Right lobe of liver (tissue), 6 donors: ENCODE measurements at regions not wholly inside any gene's neighbourhood (a gene's known extent, or its start where the extent isn't known, plus 50 kb on each side); places are given as distances from the start of the nearest gene placed in this dataset.

ENCODE experiments used
- ATAC-seq, 4 donors: fragments of 200-7000 bp; cut with Tn5 transposase; one replicate each; pipeline ENCODE4 v1.9.1; 2020; ENCODE audit warnings: mild to moderate bottlenecking in 4 of 4, moderate library complexity in 4 of 4
- DNase-seq, 3 donors: peaks; one replicate each; pipeline ENCODE4 v3.0.0-alpha.2; 2020
- H3K27ac ChIP-seq, 3 donors: fragments of 200-600 bp; one replicate each; pipeline ENCODE4 v1.8.0; 2022
- H3K27me3 ChIP-seq, 2 donors: fragments of 200-600 bp; one replicate each; pipeline ENCODE4 v1.8.0; 2022
- H3K36me3 ChIP-seq, 4 donors: fragments of 200-600 bp; sonication (generic) in 1 of 4; one replicate each; pipeline versions ENCODE4 v1.5.1 to v1.8.0; 2017 to 2022; ENCODE audit warnings: control low read depth in 1 of 4
- H3K4me1 ChIP-seq, 4 donors: fragments of 200-600 bp; sonication (generic) in 1 of 4; one replicate each; pipeline versions ENCODE4 v1.5.1 to v1.8.0; 2017 to 2022; ENCODE audit warnings: control low read depth in 1 of 4
- H3K4me3 ChIP-seq, 3 donors: fragments of 200-600 bp; one replicate each; pipeline ENCODE4 v1.8.0; 2022
- H3K9me3 ChIP-seq, 4 donors: fragments of 200-600 bp; sonication (generic) in 1 of 4; one replicate each; pipeline versions ENCODE4 v1.5.1 to v1.8.0; 2017 to 2022; ENCODE audit warnings: control low read depth in 1 of 4
- CTCF ChIP-seq, 4 donors: fragments of 200-600 bp in 3 of 4; fragments of 450-650 bp in 1 of 4; IDR thresholded peaks; one replicate each; pipeline versions ENCODE4 v1.5.1 to v1.8.0; 2016 to 2022; ENCODE audit warnings: antibody characterized with exemption in 4 of 4, mild to moderate bottlenecking in 2 of 4
- POLR2A ChIP-seq: fragments of 450-650 bp; IDR thresholded peaks from one replicate; pipeline ENCODE4 v1.6.1; 2017; ENCODE audit warnings: antibody characterized with exemption, mild to moderate bottlenecking
- WGBS: methylation state at CpG from one replicate; pipeline ENCODE4 v1.1.6; 2018; ENCODE audit warnings: low coverage, low lambda C conversion rate; ENCODE audit not compliant: insufficient coverage; ENCODE audit errors: missing lambda C conversion rate; 5-methylcytosine and 5-hydroxymethylcytosine counted together
- intact Hi-C, 2 donors: fragments of 100-400 bp; cut with DNase I; formaldehyde crosslinking; loops; one replicate each; pipeline versions ENCODE4 v1.11.2 to v1.14.1; 2022
- donor health status: DM: no; HTN: yes; CAD: no.
- donor health status: DM: no; HTN: no; CAD: no.
- donor health status: DM: no; HTN: no; CAD: no.
- donor health status: DM: no; HTN: yes; CAD: no.
- donor health status: DM: no; HTN: yes; CAD: no.

DNA sequence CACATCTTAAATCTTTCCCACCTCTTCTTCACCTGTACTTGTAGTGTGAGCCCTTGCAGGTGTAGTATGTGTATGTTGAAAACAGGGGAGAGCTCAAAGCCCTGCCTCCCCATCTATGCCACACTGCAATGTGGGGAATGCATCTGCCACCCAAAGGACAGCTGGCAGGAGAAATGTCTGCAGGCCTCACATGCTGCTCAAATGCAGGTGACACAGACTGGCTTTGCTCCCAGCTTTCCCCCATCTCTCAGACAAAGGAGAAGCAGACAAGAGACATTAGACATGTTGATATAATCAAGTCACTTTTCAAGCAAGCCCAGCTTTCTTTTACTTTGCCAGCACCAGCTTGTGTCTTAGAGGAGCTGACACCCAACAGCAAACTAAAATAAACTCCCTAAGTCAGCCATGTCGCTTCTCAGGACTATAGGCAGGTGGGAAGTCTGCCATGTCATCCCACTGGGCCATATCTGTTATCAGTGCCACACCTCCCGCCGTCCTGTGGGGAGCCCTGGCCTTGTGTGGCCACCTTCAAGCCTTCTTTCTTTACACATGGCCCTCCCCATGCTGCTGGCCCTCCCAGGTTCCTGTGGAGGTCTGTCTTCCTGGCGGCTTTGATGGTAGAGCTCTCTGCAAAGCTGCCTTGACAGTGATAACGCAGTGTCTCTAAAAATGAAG lies 102.1 kb downstream of the CXCL12 start:
- ATAC-seq (no peak), DNase-seq (no peak)
- WGBS, result 81% methylated on average over 4 of the region's 5 CpGs

DNA sequence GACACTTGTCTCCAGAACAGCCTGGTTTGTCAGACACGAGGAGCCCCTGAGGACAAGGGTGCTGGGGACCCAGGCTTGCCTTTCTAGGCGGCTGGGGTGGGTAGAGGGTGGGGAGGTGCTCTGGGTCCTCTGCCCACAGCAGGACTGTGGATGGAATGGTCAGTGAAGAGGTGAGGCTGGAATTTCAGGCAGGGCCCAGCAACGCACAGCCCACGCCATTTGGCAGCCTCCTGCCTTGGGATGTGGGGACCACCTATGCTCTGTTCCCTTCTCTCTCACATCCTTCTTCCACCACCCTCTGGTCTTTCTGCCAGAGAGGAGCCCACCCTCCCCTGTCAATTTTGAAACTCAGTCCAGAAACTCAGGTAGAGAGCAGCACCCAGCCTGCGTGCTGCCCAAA lies 103.2 kb downstream of the CXCL12 start:
- Histone ChIP-seq H3K4me1 (no peaks in the 10 kb centered on the region), H3K9me3 (no peaks in the 10 kb centered on the region), H3K4me3 (no peak overlapping the region), H3K27me3 (no peaks in the 10 kb centered on the region), H3K36me3 (no peaks in the 10 kb centered on the region), H3K27ac (no peak overlapping the region)
- intact Hi-C loops, result no loop called here
- no CpG with 5 or more reads among the region's 5 CpGs for WGBS
- no peak for DNase-seq
- peak in 1 of 4 donors; percentile 12 for ATAC-seq
- no peak for TF ChIP-seq CTCF (IDR thresholded peaks at IDR 0.05)
- TF ChIP-seq POLR2A, result no peak

More for the DNA sequence above, 102.1 kb downstream of the CXCL12 start:
- TF ChIP-seq POLR2A (no peak), CTCF (IDR thresholded peaks at IDR 0.05) (no peak)
- intact Hi-C loops, result no loop called here
- Histone ChIP-seq H3K27me3 (no peaks in the 10 kb centered on the region), H3K27ac (no peak overlapping the region), H3K4me3 (no peak overlapping the region), H3K9me3 (no peaks in the 10 kb centered on the region), H3K4me1 (no peaks in the 10 kb centered on the region), H3K36me3 (no peaks in the 10 kb centered on the region)

- WGBS, result 42% methylated on average over 3 of the region's 12 CpGs
Measured at GRCh38 chr10:44281089-44281613, 103.7 kb downstream of the CXCL12 start.

DNA sequence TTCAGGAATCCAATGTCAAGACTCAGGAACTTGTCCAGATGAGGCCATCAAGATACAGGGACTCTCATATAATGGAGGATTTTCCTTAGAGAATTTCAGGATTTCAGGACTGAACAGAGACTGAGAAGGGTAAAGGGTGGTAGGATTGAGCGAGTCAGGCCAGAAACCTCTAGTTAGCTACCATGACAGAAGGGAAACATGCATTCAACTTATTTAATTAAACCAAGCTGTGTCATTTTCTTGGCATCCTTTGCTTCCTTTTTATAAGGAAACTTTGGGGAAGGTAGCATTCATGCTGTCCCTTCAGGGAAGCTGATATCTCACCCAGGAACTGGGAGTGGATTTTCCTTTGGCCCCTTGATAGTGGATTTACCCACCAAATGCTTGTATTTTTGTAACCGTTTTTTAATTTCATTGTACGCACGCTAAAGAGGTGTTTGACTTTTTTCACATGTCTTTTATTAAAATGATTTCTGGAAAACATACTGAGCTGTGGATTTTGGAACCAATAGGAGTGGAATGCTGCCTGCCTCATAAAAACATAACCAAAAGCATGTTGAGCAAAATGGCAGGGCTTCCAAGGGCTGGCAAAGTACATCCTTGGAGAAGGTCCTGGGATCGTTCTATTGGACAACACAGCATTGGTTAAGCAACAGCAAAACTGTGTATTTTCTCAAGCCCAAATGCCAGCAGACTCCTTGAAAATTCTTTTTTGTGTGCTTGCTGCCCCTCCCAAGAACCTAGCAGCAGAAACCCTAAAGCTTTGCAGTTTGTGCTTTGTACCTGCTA lies 104.5 kb downstream of the CXCL12 start:
- no peak overlapping the region for H3K4me3 ChIP-seq
- no peaks in the 10 kb centered on the region for H3K36me3 ChIP-seq
- H3K27me3 ChIP-seq, result no peaks in the 10 kb centered on the region
- WGBS, result 70% methylated on average over 5 of the region's 5 CpGs
- no peak overlapping the region for H3K27ac ChIP-seq
- intact Hi-C loops, result no loop called here
- DNase-seq (no peak), ATAC-seq (no peak)
- no peak for TF ChIP-seq POLR2A
- no peak for TF ChIP-seq CTCF (IDR thresholded peaks at IDR 0.05)
- no peaks in the 10 kb centered on the region for H3K9me3 ChIP-seq
- H3K4me1 ChIP-seq, result no peaks in the 10 kb centered on the region

More at GRCh38 chr10:44281089-44281613, 103.7 kb downstream of the CXCL12 start:
- Histone ChIP-seq H3K27ac (no peak overlapping the region), H3K9me3 (no peaks in the 10 kb centered on the region), H3K36me3 (no peaks in the 10 kb centered on the region), H3K27me3 (no peaks in the 10 kb centered on the region), H3K4me1 (no peaks in the 10 kb centered on the region), H3K4me3 (no peak overlapping the region)
- intact Hi-C loops, result no loop called here
- TF ChIP-seq POLR2A, result no peak
- TF ChIP-seq CTCF (IDR thresholded peaks at IDR 0.05), result no peak
- ATAC-seq (no peak), DNase-seq (no peak)
